HCT116 (cell line): ENCODE measurements at regions not wholly inside any gene's neighbourhood (a gene's known extent, or its start where the extent isn't known, plus 50 kb on each side); places are given as distances from the start of the nearest gene placed in this dataset.
"Not testable (repeated sequence)": the region's sequence is repeated elsewhere in the genome, so short reads cannot be mapped to it uniquely, and the experiment has no call there.

ENCODE experiments used
- ATAC-seq: fragments of 200-7000 bp; cut with Tn5 transposase; 2 replicates; pipeline ENCODE4 v1.9.1; 2020; ENCODE audit warnings: mild to moderate bottlenecking, moderate library complexity
- BruUV-seq: library from RNA; stranded (reverse); fragments of 400-500 nt; replicated peaks from 2 replicates; lab custom pipeline; 2021; lab: Mats Ljungman, UMichigan
- CTCF ChIA-PET: fragments of 300-600 bp; sonication (Branson Sonifier 250); formaldehyde crosslinking; loops from one replicate; lab custom pipeline; 2021; ENCODE audit warnings: antibody characterized with exemption; lab: Charles Lee
- POLR2A ChIA-PET: fragments of 300-600, 350-600 bp; sonication (Branson Sonifier 250); formaldehyde crosslinking; loops from one replicate; lab custom pipeline; 2021; ENCODE audit warnings: antibody characterized with exemption; lab: Charles Lee
- RAD21 ChIA-PET, 2 experiments: fragments of 300-600 bp; sonication (Branson Sonifier 250); formaldehyde crosslinking; loops; one replicate each; lab custom pipeline; 2023; ENCODE audit warnings: low total read pairs in 2 of 2; ENCODE audit not compliant: uncharacterized antibody in 2 of 2, unreplicated experiment in 2 of 2, low non-redundant PET in 1 of 2; lab: Charles Lee
- DNase-seq: peaks from one replicate; pipeline ENCODE4 v3.0.0-alpha.2; 2010; ENCODE audit warnings: low read depth, low spot score
- H2AFZ ChIP-seq: fragments of 200-600 bp; shearing (Covaris generic), sonication (generic); 2 replicates; pipeline ENCODE4 v1.6.1; 2017; ENCODE audit warnings: low read depth, mixed run types, mixed read lengths, antibody characterized with exemption, low read length; ENCODE audit not compliant: poor library complexity, severe bottlenecking
- H3K27ac ChIP-seq: 2 replicates; pipeline ENCODE4 v1.5.1; 2012; ENCODE audit warnings: low read depth, low read length
- H3K27me3 ChIP-seq: fragments of 200-600 bp; sonication (generic); 2 replicates; pipeline ENCODE4 v1.6.1; 2016; ENCODE audit warnings: mixed run types, low read length, mixed read lengths; ENCODE audit not compliant: insufficient read depth
- H3K36me3 ChIP-seq, 2 experiments: fragments of 200-500 bp in 1 of 2; fragments of 200-600 bp in 1 of 2; sonication (Bioruptor generic) in 1 of 2; sonication (generic) in 1 of 2; 2 replicates each; pipeline versions ENCODE4 v1.5.1 to v1.6.1; 2014 to 2016; ENCODE audit warnings: low read length in 2 of 2, inconsistent platforms in 1 of 2, mixed read lengths in 1 of 2, mixed run types in 1 of 2; ENCODE audit not compliant: insufficient read depth in 2 of 2, control insufficient read depth in 1 of 2
- H3K4me1 ChIP-seq, 2 experiments: fragments of 200-600 bp in 1 of 2; sonication (generic) in 1 of 2; 2 replicates each; pipeline versions ENCODE4 v1.5.1 to v1.6.1; 2012 to 2017; ENCODE audit warnings: low read length in 2 of 2, inconsistent platforms in 1 of 2, mild to moderate bottlenecking in 1 of 2, mixed read lengths in 1 of 2, mixed run types in 1 of 2, moderate library complexity in 1 of 2; ENCODE audit not compliant: insufficient read depth in 2 of 2, control insufficient read depth in 1 of 2
- H3K4me2 ChIP-seq: fragments of 200-600 bp; sonication (generic); 2 replicates; pipeline ENCODE4 v1.6.1; 2017; ENCODE audit warnings: mixed run types, low read length, mixed read lengths
- H3K4me3 ChIP-seq, 2 experiments: fragments of 200-600 bp in 1 of 2; sonication (generic) in 1 of 2; replicated peaks in 1 of 2; 2 replicates each; pipeline ENCODE4 v1.5.1; 2011 to 2016; ENCODE audit warnings: low read length in 2 of 2, control low read depth in 1 of 2, low read depth in 1 of 2, mild to moderate bottlenecking in 1 of 2, mixed read lengths in 1 of 2, mixed run types in 1 of 2
- H3K79me2 ChIP-seq: fragments of 200-600 bp; sonication (generic); 2 replicates; pipeline ENCODE4 v1.6.1; 2017; ENCODE audit warnings: mild to moderate bottlenecking, mixed run types, low read length, moderate library complexity, mixed read lengths; ENCODE audit not compliant: insufficient read depth
- H3K9ac ChIP-seq: fragments of 200-600 bp; sonication (generic); 2 replicates; pipeline ENCODE4 v1.6.1; 2016; ENCODE audit warnings: low read length, mixed read lengths
- H3K9me2 ChIP-seq: fragments of 200-600 bp; sonication (generic), shearing (Covaris generic); 2 replicates; pipeline ENCODE4 v1.6.1; 2017; ENCODE audit warnings: mixed run types, mild to moderate bottlenecking, moderate library complexity; ENCODE audit not compliant: insufficient read depth
- H3K9me3 ChIP-seq, 2 experiments: fragments of 200-500 bp in 1 of 2; fragments of 200-600 bp in 1 of 2; sonication (Bioruptor generic) in 1 of 2; sonication (generic) in 1 of 2; 2 replicates each; pipeline ENCODE4 v1.6.1; 2014 to 2017; ENCODE audit warnings: low read length in 2 of 2, mixed read lengths in 2 of 2, inconsistent platforms in 1 of 2, low read depth in 1 of 2, mild to moderate bottlenecking in 1 of 2, mixed run types in 1 of 2, moderate library complexity in 1 of 2; ENCODE audit not compliant: control insufficient read depth in 1 of 2, insufficient read depth in 1 of 2
- H4K20me1 ChIP-seq: fragments of 200-600 bp; sonication (generic), shearing (Covaris generic); 2 replicates; pipeline ENCODE4 v1.6.1; 2017; ENCODE audit warnings: mixed run types, mild to moderate bottlenecking, moderate library complexity; ENCODE audit not compliant: insufficient read depth
- CEBPB ChIP-seq: IDR thresholded peaks from 2 replicates; pipeline ENCODE4 v1.6.1; 2012; ENCODE audit warnings: low read depth
- EZH2 ChIP-seq: fragments of 200-600 bp; sonication (generic); IDR thresholded peaks from 2 replicates; pipeline ENCODE4 v1.6.1; 2017; ENCODE audit warnings: antibody characterized with exemption, mixed run types
- POLR2AphosphoS5 ChIP-seq: IDR thresholded peaks from 2 replicates; pipeline ENCODE4 v1.6.1; 2011; ENCODE audit warnings: mild to moderate bottlenecking, low read depth, low read length, moderate library complexity
- REST ChIP-seq: IDR thresholded peaks from 2 replicates; pipeline ENCODE4 v1.6.1; 2012; ENCODE audit warnings: low read depth
- ZNF274 ChIP-seq: fragments of 200-500 bp; sonication (Bioruptor generic); IDR thresholded peaks from 2 replicates; pipeline ENCODE4 v1.6.1; 2014; ENCODE audit warnings: mild to moderate bottlenecking, low read depth, low read length, inconsistent platforms
- intact Hi-C: fragments of 100-400 bp; cut with micrococcal nuclease; formaldehyde crosslinking; loops from 2 replicates; pipeline ENCODE4 v1.10.0; 2022

- TF ChIP-seq CEBPB (no peak), ZNF274 (no peak), POLR2AphosphoS5 (no peak), REST (no peak), EZH2 (no peak)
- BruUV-seq = no TSS peak
- H3K4me1 ChIP-seq = no peaks in the 10 kb centered on the region; a peak in 1 of 4 replicates
- CTCF ChIA-PET = no interaction called here
- intact Hi-C loops = no loop called here
- no peaks in the 10 kb centered on the region for H4K20me1 ChIP-seq
- H3K27ac ChIP-seq = no peak overlapping the region
- no peaks in the 10 kb centered on the region for H3K79me2 ChIP-seq
- no peak overlapping the region for H3K9ac ChIP-seq
- H3K4me3 ChIP-seq = no peak overlapping the region
- ATAC-seq = no peak
- RAD21 ChIA-PET = no interaction called here
- H3K27me3 ChIP-seq = no peaks in the 10 kb centered on the region
- H2AFZ ChIP-seq = no peak overlapping the region
- no peak for DNase-seq
- no peaks in the 10 kb centered on the region for H3K36me3 ChIP-seq
- H3K9me3 ChIP-seq = no peaks in the 10 kb centered on the region
- no peaks in the 10 kb centered on the region for H3K9me2 ChIP-seq
- POLR2A ChIA-PET = no interaction called here
- no peak overlapping the region for H3K4me2 ChIP-seq
These were observed 134.5 kb downstream of the LRIG2 start for GRCh38 chr1:113207457-113207856.

- H3K9me2 ChIP-seq, RAD21 ChIA-PET, H2AFZ ChIP-seq, H3K27me3 ChIP-seq, POLR2A ChIA-PET, BruUV-seq, H3K36me3 ChIP-seq, H3K27ac ChIP-seq, intact Hi-C loops, DNase-seq, CTCF ChIA-PET, H4K20me1 ChIP-seq, H3K9me3 ChIP-seq, H3K4me3 ChIP-seq, H3K4me2 ChIP-seq, ATAC-seq, H3K79me2 ChIP-seq, H3K4me1 ChIP-seq, H3K9ac ChIP-seq: not testable (repeated sequence)
These were observed 135.4 kb downstream of the LRIG2 start for GRCh38 chr1:113208425-113208824.
